ENCODE measurements at regions not wholly inside any gene's neighbourhood (a gene's known extent, or its start where the extent isn't known, plus 50 kb on each side); places are given as distances from the start of the nearest gene placed in this dataset.

- Histone ChIP-seq H3K9ac (ENCODE audit: low read length) (no peak overlapping the region), H4K20me1 (ENCODE audit: insufficient read depth, low read depth, low read length) (no peaks in the 10 kb centered on the region), H3K79me2 (ENCODE audit: low read length) (no peaks in the 10 kb centered on the region), H3K4me2 (ENCODE audit: low read depth, low read length, poor library complexity, severe bottlenecking) (no peak overlapping the region), H3K27me3 (ENCODE audit: low read length) (no peaks in the 10 kb centered on the region; the same call in 1 of the 2 replicates), H3K4me1 (ENCODE audit: low read length) (no peaks in the 10 kb centered on the region), H3K4me3 (ENCODE audit: low read length) (no peak overlapping the region), H3K27ac (ENCODE audit: low read length) (no peak overlapping the region), H3K9me2 (replicated peaks; ENCODE audit: insufficient read depth, low read length) (no peaks in the 10 kb centered on the region), H3K9me3 (ENCODE audit: low read length) (no peaks in the 10 kb centered on the region), H2AFZ (ENCODE audit: low read length) (no peak overlapping the region), H3K36me3 (ENCODE audit: insufficient read depth, low read length) (no peaks in the 10 kb centered on the region)
- no peak for DNase-seq
Measured at GRCh38 chr7:31284106-31284505, 56.4 kb downstream of the NEUROD6 start.

GRCh38 chr7:31271641-31272405, 68.7 kb downstream of the NEUROD6 start:
- Histone ChIP-seq H3K9me3 (ENCODE audit: low read length) (no peaks in the 10 kb centered on the region), H3K9me2 (replicated peaks; ENCODE audit: insufficient read depth, low read length) (no peaks in the 10 kb centered on the region), H3K4me1 (ENCODE audit: low read length) (no peaks in the 10 kb centered on the region), H2AFZ (ENCODE audit: low read length) (no peak overlapping the region), H3K27ac (ENCODE audit: low read length) (no peak overlapping the region), H3K79me2 (ENCODE audit: low read length) (no peaks in the 10 kb centered on the region), H4K20me1 (ENCODE audit: insufficient read depth, low read depth, low read length) (no peaks in the 10 kb centered on the region), H3K4me3 (ENCODE audit: low read length) (no peak overlapping the region), H3K36me3 (ENCODE audit: insufficient read depth, low read length) (no peaks in the 10 kb centered on the region), H3K27me3 (ENCODE audit: low read length) (no peaks in the 10 kb centered on the region), H3K4me2 (ENCODE audit: low read depth, low read length, poor library complexity, severe bottlenecking) (no peak overlapping the region), H3K9ac (ENCODE audit: low read length) (no peak overlapping the region)
- DNase-seq: no peak

GRCh38 chr7:31267486-31267885, 73.0 kb downstream of the NEUROD6 start:
- Histone ChIP-seq H3K36me3 (ENCODE audit: insufficient read depth, low read length) (no peaks in the 10 kb centered on the region), H2AFZ (ENCODE audit: low read length) (no peak overlapping the region), H3K27ac (ENCODE audit: low read length) (no peak overlapping the region), H3K27me3 (ENCODE audit: low read length) (no peaks in the 10 kb centered on the region), H3K9me2 (replicated peaks; ENCODE audit: insufficient read depth, low read length) (no peaks in the 10 kb centered on the region), H3K79me2 (ENCODE audit: low read length) (no peaks in the 10 kb centered on the region), H3K4me1 (ENCODE audit: low read length) (no peaks in the 10 kb centered on the region), H4K20me1 (ENCODE audit: insufficient read depth, low read depth, low read length) (no peaks in the 10 kb centered on the region), H3K4me2 (ENCODE audit: low read depth, low read length, poor library complexity, severe bottlenecking) (no peak overlapping the region), H3K4me3 (ENCODE audit: low read length) (no peak overlapping the region), H3K9me3 (ENCODE audit: low read length) (no peaks in the 10 kb centered on the region), H3K9ac (ENCODE audit: low read length) (no peak overlapping the region)
- no peak for DNase-seq

- Histone ChIP-seq H3K9me2 (replicated peaks; ENCODE audit: insufficient read depth, low read length) (no peaks in the 10 kb centered on the region), H3K9ac (ENCODE audit: low read length) (no peak overlapping the region), H3K79me2 (ENCODE audit: low read length) (no peaks in the 10 kb centered on the region), H3K36me3 (ENCODE audit: insufficient read depth, low read length) (no peaks in the 10 kb centered on the region), H3K4me1 (ENCODE audit: low read length) (no peaks in the 10 kb centered on the region), H2AFZ (ENCODE audit: low read length) (no peak overlapping the region), H4K20me1 (ENCODE audit: insufficient read depth, low read depth, low read length) (no peaks in the 10 kb centered on the region), H3K9me3 (ENCODE audit: low read length) (no peaks in the 10 kb centered on the region), H3K4me3 (ENCODE audit: low read length) (no peak overlapping the region), H3K27me3 (ENCODE audit: low read length) (no peaks in the 10 kb centered on the region), H3K4me2 (ENCODE audit: low read depth, low read length, poor library complexity, severe bottlenecking) (no peak overlapping the region), H3K27ac (ENCODE audit: low read length) (no peak overlapping the region)
- no peak for DNase-seq
Measured at GRCh38 chr7:31263338-31263737, 77.2 kb downstream of the NEUROD6 start.

GRCh38 chr7:31261341-31261740, 79.2 kb downstream of the NEUROD6 start:
- Histone ChIP-seq H2AFZ (ENCODE audit: low read length) (no peak overlapping the region), H3K9ac (ENCODE audit: low read length) (no peak overlapping the region), H3K4me1 (ENCODE audit: low read length) (no peaks in the 10 kb centered on the region), H3K27me3 (ENCODE audit: low read length) (no peaks in the 10 kb centered on the region), H3K4me3 (ENCODE audit: low read length) (no peak overlapping the region), H3K27ac (ENCODE audit: low read length) (no peak overlapping the region), H3K9me3 (ENCODE audit: low read length) (no peaks in the 10 kb centered on the region), H4K20me1 (ENCODE audit: insufficient read depth, low read depth, low read length) (no peaks in the 10 kb centered on the region), H3K4me2 (ENCODE audit: low read depth, low read length, poor library complexity, severe bottlenecking) (no peak overlapping the region), H3K9me2 (replicated peaks; ENCODE audit: insufficient read depth, low read length) (no peaks in the 10 kb centered on the region), H3K36me3 (ENCODE audit: insufficient read depth, low read length) (no peaks in the 10 kb centered on the region), H3K79me2 (ENCODE audit: low read length) (no peaks in the 10 kb centered on the region)
- DNase-seq: no peak

GRCh38 chr7:31260851-31261250, 79.7 kb downstream of the NEUROD6 start:
- H3K4me2 ChIP-seq (ENCODE audit: low read depth, low read length, poor library complexity, severe bottlenecking): no peak overlapping the region
- no peaks in the 10 kb centered on the region for H3K4me1 ChIP-seq (ENCODE audit: low read length)
- no peak for DNase-seq
- no peaks in the 10 kb centered on the region for H3K79me2 ChIP-seq (ENCODE audit: low read length)
- no peaks in the 10 kb centered on the region for H4K20me1 ChIP-seq (ENCODE audit: insufficient read depth, low read depth, low read length)
- no peak overlapping the region for H2AFZ ChIP-seq (ENCODE audit: low read length)
- H3K36me3 ChIP-seq (ENCODE audit: insufficient read depth, low read length): no peaks in the 10 kb centered on the region
- H3K9me3 ChIP-seq (ENCODE audit: low read length): no peaks in the 10 kb centered on the region
- no peak overlapping the region for H3K4me3 ChIP-seq (ENCODE audit: low read length)
- H3K27ac ChIP-seq (ENCODE audit: low read length): no peak overlapping the region
- H3K9me2 ChIP-seq (replicated peaks; ENCODE audit: insufficient read depth, low read length): no peaks in the 10 kb centered on the region
- H3K9ac ChIP-seq (ENCODE audit: low read length): no peak overlapping the region
- H3K27me3 ChIP-seq (ENCODE audit: low read length): no peaks in the 10 kb centered on the region

- H2AFZ ChIP-seq (ENCODE audit: low read length): no peak overlapping the region
- H3K27me3 ChIP-seq (ENCODE audit: low read length): no peaks in the 10 kb centered on the region
- no peaks in the 10 kb centered on the region for H3K36me3 ChIP-seq (ENCODE audit: insufficient read depth, low read length)
- H3K27ac ChIP-seq (ENCODE audit: low read length): no peak overlapping the region
- no peak overlapping the region for H3K4me3 ChIP-seq (ENCODE audit: low read length)
- no peaks in the 10 kb centered on the region for H3K79me2 ChIP-seq (ENCODE audit: low read length)
- no peak overlapping the region for H3K9ac ChIP-seq (ENCODE audit: low read length)
- no peak overlapping the region for H3K4me2 ChIP-seq (ENCODE audit: low read depth, low read length, poor library complexity, severe bottlenecking)
- H4K20me1 ChIP-seq (ENCODE audit: insufficient read depth, low read depth, low read length): no peaks in the 10 kb centered on the region
- no peaks in the 10 kb centered on the region for H3K9me3 ChIP-seq (ENCODE audit: low read length)
- no peaks in the 10 kb centered on the region for H3K9me2 ChIP-seq (replicated peaks; ENCODE audit: insufficient read depth, low read length)
- no peak for DNase-seq
- H3K4me1 ChIP-seq (ENCODE audit: low read length): no peaks in the 10 kb centered on the region
Measured at GRCh38 chr7:31258391-31258790, 82.1 kb downstream of the NEUROD6 start.

- Histone ChIP-seq H3K27ac (ENCODE audit: low read length) (no peak overlapping the region), H3K79me2 (ENCODE audit: low read length) (no peaks in the 10 kb centered on the region), H3K9me2 (replicated peaks; ENCODE audit: insufficient read depth, low read length) (no peaks in the 10 kb centered on the region), H3K4me3 (ENCODE audit: low read length) (no peak overlapping the region), H3K9me3 (ENCODE audit: low read length) (no peaks in the 10 kb centered on the region), H3K27me3 (ENCODE audit: low read length) (no peaks in the 10 kb centered on the region), H3K4me1 (ENCODE audit: low read length) (no peaks in the 10 kb centered on the region), H3K4me2 (ENCODE audit: low read depth, low read length, poor library complexity, severe bottlenecking) (no peak overlapping the region), H3K36me3 (ENCODE audit: insufficient read depth, low read length) (no peaks in the 10 kb centered on the region), H3K9ac (ENCODE audit: low read length) (no peak overlapping the region), H4K20me1 (ENCODE audit: insufficient read depth, low read depth, low read length) (no peaks in the 10 kb centered on the region), H2AFZ (ENCODE audit: low read length) (no peak overlapping the region)
- DNase-seq: no peak
Measured at GRCh38 chr7:31256506-31256905, 84.0 kb downstream of the NEUROD6 start.
